ENCODE measurements at regions not wholly inside any gene's neighbourhood (a gene's known extent, or its start where the extent isn't known, plus 50 kb on each side); places are given as distances from the start of the nearest gene placed in this dataset.

DNA sequence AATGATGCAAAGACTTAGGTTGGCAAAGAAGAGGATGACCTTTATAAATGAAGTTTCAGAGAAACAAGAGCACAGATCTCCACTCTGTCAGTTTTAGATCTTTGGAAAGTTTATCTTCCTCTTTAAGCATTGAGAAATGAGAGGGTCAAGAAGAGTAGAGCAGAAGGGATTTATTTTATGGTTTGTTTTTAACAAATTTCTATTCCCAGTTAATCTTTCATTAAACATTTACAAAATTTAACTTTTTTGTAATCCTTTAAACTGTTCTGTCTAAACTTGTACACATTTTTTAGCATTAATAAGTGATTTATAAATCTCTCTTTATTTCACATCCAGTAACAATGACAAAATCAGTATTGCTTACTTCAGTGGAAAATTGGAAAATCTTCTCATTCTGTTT is 875.0 kb upstream of the IGFBP7 start:
- no peak for DNase-seq (ENCODE audit: low spot score in 2 of 2)
- TF ChIP-seq, protein P1, sequence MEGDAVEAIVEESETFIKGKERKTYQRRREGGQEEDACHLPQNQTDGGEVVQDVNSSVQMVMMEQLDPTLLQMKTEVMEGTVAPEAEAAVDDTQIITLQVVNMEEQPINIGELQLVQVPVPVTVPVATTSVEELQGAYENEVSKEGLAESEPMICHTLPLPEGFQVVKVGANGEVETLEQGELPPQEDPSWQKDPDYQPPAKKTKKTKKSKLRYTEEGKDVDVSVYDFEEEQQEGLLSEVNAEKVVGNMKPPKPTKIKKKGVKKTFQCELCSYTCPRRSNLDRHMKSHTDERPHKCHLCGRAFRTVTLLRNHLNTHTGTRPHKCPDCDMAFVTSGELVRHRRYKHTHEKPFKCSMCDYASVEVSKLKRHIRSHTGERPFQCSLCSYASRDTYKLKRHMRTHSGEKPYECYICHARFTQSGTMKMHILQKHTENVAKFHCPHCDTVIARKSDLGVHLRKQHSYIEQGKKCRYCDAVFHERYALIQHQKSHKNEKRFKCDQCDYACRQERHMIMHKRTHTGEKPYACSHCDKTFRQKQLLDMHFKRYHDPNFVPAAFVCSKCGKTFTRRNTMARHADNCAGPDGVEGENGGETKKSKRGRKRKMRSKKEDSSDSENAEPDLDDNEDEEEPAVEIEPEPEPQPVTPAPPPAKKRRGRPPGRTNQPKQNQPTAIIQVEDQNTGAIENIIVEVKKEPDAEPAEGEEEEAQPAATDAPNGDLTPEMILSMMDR (IDR thresholded peaks at IDR 0.05) = no peak
- TF ChIP-seq EP300 (IDR thresholded peaks at IDR 0.05) = no peak
- no peak for TF ChIP-seq POLR2A (IDR thresholded peaks at IDR 0.05)
- no peak for TF ChIP-seq POLR2AphosphoS5 (IDR thresholded peaks at IDR 0.05)
- Histone ChIP-seq H3K27ac (no peak overlapping the region), H3K4me1 (no peaks in the 10 kb centered on the region), H3K36me3 (no peaks in the 10 kb centered on the region), H3K4me3 (no peak overlapping the region), H3K27me3 (no peaks in the 10 kb centered on the region), H3K9me3 (no peaks in the 10 kb centered on the region)

DNA sequence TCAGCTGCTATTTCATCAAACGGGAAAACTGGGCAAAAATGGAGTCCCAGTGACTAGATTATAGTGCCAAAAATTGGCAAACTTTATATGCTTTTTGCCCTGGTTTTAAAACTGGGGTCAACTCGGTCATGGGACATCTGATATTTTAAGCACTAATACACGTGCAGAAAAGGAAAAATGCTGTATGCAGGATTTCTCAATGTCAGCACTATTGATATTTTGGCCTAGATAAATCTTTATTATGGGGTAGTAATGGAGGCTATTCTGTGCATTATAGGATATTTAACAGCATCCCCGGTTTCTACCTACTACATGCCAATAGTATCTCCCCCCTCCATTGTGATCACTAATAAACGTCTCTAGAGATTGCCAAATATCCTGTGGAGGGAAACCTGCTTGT is 870.9 kb upstream of the IGFBP7 start:
- Histone ChIP-seq H3K4me1 (no peaks in the 10 kb centered on the region), H3K4me3 (no peak overlapping the region), H3K27ac (no peak overlapping the region), H3K9me3 (no peaks in the 10 kb centered on the region), H3K36me3 (no peaks in the 10 kb centered on the region), H3K27me3 (no peaks in the 10 kb centered on the region)
- 75% methylated on average over 5 of the region's 5 CpGs for WGBS
- DNase-seq (ENCODE audit: low spot score in 2 of 2) = no peak
- TF ChIP-seq POLR2A (IDR thresholded peaks at IDR 0.05) (no peak), POLR2AphosphoS5 (IDR thresholded peaks at IDR 0.05) (no peak), EP300 (IDR thresholded peaks at IDR 0.05) (no peak)
- TF ChIP-seq, protein P1 (IDR thresholded peaks at IDR 0.05) = no peak

DNA sequence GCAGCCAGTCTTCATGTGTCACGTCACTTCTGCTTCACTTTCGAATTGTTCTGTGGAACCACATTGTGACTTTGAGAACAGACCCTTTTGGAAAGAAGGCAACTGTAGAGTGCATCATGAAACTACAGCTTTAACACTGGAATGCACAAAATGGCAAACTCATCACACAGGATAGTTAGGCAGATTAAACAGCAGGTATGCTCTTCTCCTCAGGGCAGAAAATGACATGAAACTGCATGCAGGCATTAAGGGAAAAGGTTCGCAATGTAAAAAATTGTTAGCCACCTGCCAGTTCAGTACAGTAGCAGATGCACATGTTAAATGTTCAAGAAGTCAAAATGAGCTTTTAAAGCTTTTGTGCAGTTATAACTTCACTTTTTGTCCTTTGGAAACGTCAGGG is 864.6 kb upstream of the IGFBP7 start:
- no peaks in the 10 kb centered on the region for H3K36me3 ChIP-seq
- 65% methylated on average over 4 of the region's 4 CpGs for WGBS
- TF ChIP-seq EP300 (IDR thresholded peaks at IDR 0.05) = no peak
- TF ChIP-seq, protein P1 (IDR thresholded peaks at IDR 0.05) = no peak
- no peak for TF ChIP-seq POLR2AphosphoS5 (IDR thresholded peaks at IDR 0.05)
- no peak for TF ChIP-seq POLR2A (IDR thresholded peaks at IDR 0.05)
- no peak for DNase-seq (ENCODE audit: low spot score in 2 of 2)
- no peaks in the 10 kb centered on the region for H3K4me1 ChIP-seq
- H3K9me3 ChIP-seq = no peaks in the 10 kb centered on the region
- no peak overlapping the region for H3K4me3 ChIP-seq
- no peak overlapping the region for H3K27ac ChIP-seq
- H3K27me3 ChIP-seq = no peaks in the 10 kb centered on the region

DNA sequence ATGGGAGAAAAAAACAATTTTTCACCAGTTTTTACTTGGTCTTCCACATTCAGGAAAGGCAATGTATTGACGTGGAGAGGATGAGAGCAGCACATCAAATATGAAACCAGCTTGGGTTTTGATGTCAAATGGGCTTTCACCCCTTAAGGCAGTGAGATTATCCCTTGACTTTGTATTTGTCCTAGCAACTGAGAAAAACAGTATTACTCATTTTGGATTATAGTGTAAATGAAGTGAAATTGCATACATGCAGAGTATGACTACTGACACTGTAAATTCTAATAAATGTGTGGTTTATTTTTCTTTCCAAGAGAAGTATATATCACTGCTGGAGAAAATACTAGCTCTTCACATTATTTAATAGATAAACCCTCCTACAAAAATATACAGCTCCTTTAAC is 863.6 kb upstream of the IGFBP7 start:
- H3K4me3 ChIP-seq = no peak overlapping the region
- TF ChIP-seq EP300 (IDR thresholded peaks at IDR 0.05) (no peak), POLR2AphosphoS5 (IDR thresholded peaks at IDR 0.05) (no peak), POLR2A (IDR thresholded peaks at IDR 0.05) (no peak)
- TF ChIP-seq, protein P1 (IDR thresholded peaks at IDR 0.05) = no peak
- no peaks in the 10 kb centered on the region for H3K36me3 ChIP-seq
- H3K4me1 ChIP-seq = no peaks in the 10 kb centered on the region
- no peaks in the 10 kb centered on the region for H3K9me3 ChIP-seq
- no peak for DNase-seq (ENCODE audit: low spot score in 2 of 2)
- no peak overlapping the region for H3K27ac ChIP-seq
- no peaks in the 10 kb centered on the region for H3K27me3 ChIP-seq
- 48% methylated on average over 1 of the region's 1 CpG for WGBS

DNA sequence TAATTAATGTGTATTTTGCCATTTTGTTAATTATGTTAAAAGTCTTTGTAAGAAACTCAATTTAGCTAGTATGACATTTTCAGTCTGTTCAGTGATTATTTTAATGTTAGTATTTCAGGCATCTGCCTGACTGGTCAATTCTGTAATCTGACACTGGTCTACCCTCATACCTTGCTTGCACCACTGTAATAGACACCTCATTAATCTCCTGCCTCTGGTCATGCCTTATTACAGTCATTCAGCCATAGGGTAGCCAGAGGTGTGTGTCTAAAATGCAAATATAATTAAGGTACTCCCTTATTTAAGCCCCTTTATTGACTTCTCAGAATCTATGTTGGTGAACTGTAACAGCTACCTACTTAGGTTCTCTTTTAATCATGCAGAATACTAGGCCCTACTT is 861.1 kb upstream of the IGFBP7 start:
- DNase-seq (ENCODE audit: low spot score in 2 of 2) = no peak
- peaks cover 10% of the 10 kb centered on the region for H3K9me3 ChIP-seq
- H3K36me3 ChIP-seq = no peaks in the 10 kb centered on the region
- H3K4me3 ChIP-seq = no peak overlapping the region
- H3K4me1 ChIP-seq = no peaks in the 10 kb centered on the region
- no peaks in the 10 kb centered on the region for H3K27me3 ChIP-seq
- TF ChIP-seq, protein P1 (IDR thresholded peaks at IDR 0.05) = no peak
- TF ChIP-seq POLR2A (IDR thresholded peaks at IDR 0.05) (no peak), POLR2AphosphoS5 (IDR thresholded peaks at IDR 0.05) (no peak), EP300 (IDR thresholded peaks at IDR 0.05) (no peak)
- no peak overlapping the region for H3K27ac ChIP-seq

Measured in suprapubic skin (tissue), 4 donors.